HG03280 (cell line): ENCODE measurements at regions not wholly inside any gene's neighbourhood (a gene's known extent, or its start where the extent isn't known, plus 50 kb on each side); places are given as distances from the start of the nearest gene placed in this dataset.
"Not testable (repeated sequence)": the region's sequence is repeated elsewhere in the genome, so short reads cannot be mapped to it uniquely, and the experiment has no call there.

Experiments
- ATAC-seq: cut with Tn5 transposase; IDR thresholded peaks from one replicate; pipeline ENCODE4 v1.9.1; 2021; ENCODE audit warnings: mild to moderate bottlenecking, moderate library complexity; ENCODE audit not compliant: unreplicated experiment

- no peak for ATAC-seq
Observed at GRCh38 chr2:34523958-34524514, 924.9 kb upstream of the FAM98A start.

GRCh38 chr2:34519659-34520058 lies 920.6 kb upstream of the FAM98A start:
- ATAC-seq, result no peak

- ATAC-seq, result no peak
Observed at GRCh38 chr2:34498561-34498960, 899.5 kb upstream of the FAM98A start.

GRCh38 chr2:34494192-34494591 lies 895.1 kb upstream of the FAM98A start:
- ATAC-seq, result not testable (repeated sequence)

- no peak for ATAC-seq
Observed at GRCh38 chr2:34492561-34493455, 893.7 kb upstream of the FAM98A start.

- no peak for ATAC-seq
Observed at GRCh38 chr2:34486965-34487364, 887.9 kb upstream of the FAM98A start.

- no peak for ATAC-seq
Observed at GRCh38 chr2:34481542-34481941, 882.4 kb upstream of the FAM98A start.

GRCh38 chr2:34480366-34480765 lies 881.3 kb upstream of the FAM98A start:
- ATAC-seq, result no peak

- ATAC-seq, result no peak
Observed at GRCh38 chr2:34475156-34475555, 876.1 kb upstream of the FAM98A start.

- no peak for ATAC-seq
Observed at GRCh38 chr2:34474646-34475045, 875.5 kb upstream of the FAM98A start.

- ATAC-seq, result no peak
Observed at GRCh38 chr2:34447097-34447496, 848.0 kb upstream of the FAM98A start.

GRCh38 chr2:34423301-34423700 lies 824.2 kb upstream of the FAM98A start:
- ATAC-seq, result no peak

- ATAC-seq, result no peak
Observed at GRCh38 chr2:34419856-34420255, 820.8 kb upstream of the FAM98A start.

GRCh38 chr2:34416856-34417255 lies 817.8 kb upstream of the FAM98A start:
- no peak for ATAC-seq

- ATAC-seq, result no peak
Observed at GRCh38 chr2:34414856-34415255, 815.8 kb upstream of the FAM98A start.

GRCh38 chr2:34408100-34408499 lies 809.0 kb upstream of the FAM98A start:
- no peak for ATAC-seq

GRCh38 chr2:34403512-34403911 lies 804.4 kb upstream of the FAM98A start:
- ATAC-seq, result no peak

- no peak for ATAC-seq
Observed at GRCh38 chr2:34402376-34402775, 803.3 kb upstream of the FAM98A start.

GRCh38 chr2:34401186-34401585 lies 802.1 kb upstream of the FAM98A start:
- no peak for ATAC-seq

GRCh38 chr2:34388446-34388845 lies 789.3 kb upstream of the FAM98A start:
- no peak for ATAC-seq

- no peak for ATAC-seq
Observed at GRCh38 chr2:34387536-34387935, 788.4 kb upstream of the FAM98A start.

- no peak for ATAC-seq
Observed at GRCh38 chr2:34379586-34379985, 780.5 kb upstream of the FAM98A start.
